HepG2 (cell line): ENCODE measurements at regions not wholly inside any gene's neighbourhood (a gene's known extent, or its start where the extent isn't known, plus 50 kb on each side); places are given as distances from the start of the nearest gene placed in this dataset.

Experiments used
- ATAC-seq: fragments of 200-7000 bp; cut with Tn5 transposase; 3 replicates; pipeline ENCODE4 v1.9.1; 2020; ENCODE audit warnings: mild to moderate bottlenecking, moderate library complexity
- BruUV-seq: library from RNA; stranded (reverse); fragments of 400-500 nt; replicated peaks from 2 replicates; lab custom pipeline; 2021; lab: Mats Ljungman, UMichigan
- CTCF ChIA-PET: fragments of 300-600 bp; formaldehyde crosslinking; extraction: SDS; loops from one replicate; lab custom pipeline; 2021; ENCODE audit warnings: low total read pairs, inconsistent platforms, low intra/inter-chr PET ratio; lab: Yijun Ruan, JAX
- POLR2A ChIA-PET: fragments of 350-600 bp; sonication (Branson Sonifier 250); formaldehyde crosslinking; loops from one replicate; lab custom pipeline; 2020; ENCODE audit warnings: antibody characterized with exemption, inconsistent platforms; lab: Yijun Ruan, JAX
- DNase-seq: peaks from one replicate; pipeline ENCODE4 v3.0.0-alpha.2; 2015; ENCODE audit warnings: low spot score
- FAIRE-seq: peaks from 3 replicates; lab custom pipeline; 2011; peaks lifted over from hg19 to GRCh38; lab: Jason Lieb, UNC
- H2AFZ ChIP-seq: one replicate; pipeline ENCODE4 v1.6.1; 2011; ENCODE audit warnings: low read length, inconsistent platforms
- H3K27ac ChIP-seq: fragments of 300-600 bp; 3 replicates; pipeline ENCODE4 v1.8.0; 2011; ENCODE audit warnings: mixed run types, mild to moderate bottlenecking, mixed read lengths, low read length, inconsistent platforms; ENCODE audit not compliant: insufficient read depth; ENCODE audit errors: extremely low read length
- H3K27me3 ChIP-seq, 2 experiments: fragments of 200-600 bp in 1 of 2; 2 replicates in 1 of 2; 3 replicates in 1 of 2; pipeline versions ENCODE4 v1.6.0 to v1.8.0; 2011; ENCODE audit warnings: low read length in 2 of 2, mild to moderate bottlenecking in 2 of 2, moderate library complexity in 2 of 2, inconsistent platforms in 1 of 2; ENCODE audit not compliant: insufficient read depth in 2 of 2, control insufficient read depth in 1 of 2
- H3K36me3 ChIP-seq, 2 experiments: fragments of 200-600 bp in 1 of 2; replicated peaks in 1 of 2; 2 replicates in 1 of 2; 3 replicates in 1 of 2; pipeline versions ENCODE4 v1.5.1 to v1.8.0; 2011; ENCODE audit warnings: low read length in 2 of 2, inconsistent platforms in 1 of 2; ENCODE audit not compliant: insufficient read depth in 2 of 2, control insufficient read depth in 1 of 2
- H3K4me1 ChIP-seq: 2 replicates; pipeline ENCODE4 v1.5.1; 2012; ENCODE audit warnings: low read length, inconsistent platforms; ENCODE audit not compliant: insufficient read depth
- H3K4me2 ChIP-seq: 2 replicates; pipeline ENCODE4 v1.6.0; 2011; ENCODE audit warnings: low read depth, low read length, inconsistent platforms
- H3K4me3 ChIP-seq, 3 experiments: fragments of 200-600 bp in 1 of 3; sonication (generic), shearing (Covaris generic) in 1 of 3; replicated peaks in 1 of 3; 2 replicates each; pipeline ENCODE4 v1.5.1; 2011 to 2016; ENCODE audit warnings: low read length in 3 of 3, inconsistent platforms in 2 of 3, low read depth in 2 of 3, mild to moderate bottlenecking in 2 of 3, control low read depth in 1 of 3, mixed read lengths in 1 of 3; ENCODE audit not compliant: insufficient read depth in 1 of 3
- H3K79me2 ChIP-seq: one replicate; pipeline ENCODE4 v1.6.1; 2011; ENCODE audit warnings: low read length, inconsistent platforms; ENCODE audit not compliant: insufficient read depth
- H3K9ac ChIP-seq: 2 replicates; pipeline ENCODE4 v1.6.0; 2011; ENCODE audit warnings: mild to moderate bottlenecking, low read depth, low read length, inconsistent platforms; ENCODE audit not compliant: insufficient read depth
- H3K9me3 ChIP-seq: 2 replicates; pipeline ENCODE4 v1.5.1; 2012; ENCODE audit warnings: mild to moderate bottlenecking, low read length
- H4K20me1 ChIP-seq: 2 replicates; pipeline ENCODE4 v1.6.0; 2011; ENCODE audit warnings: inconsistent platforms, mild to moderate bottlenecking, low read length, moderate library complexity; ENCODE audit not compliant: insufficient read depth
- ARID3A ChIP-seq: IDR thresholded peaks from 2 replicates; pipeline ENCODE4 v1.6.1; 2012; ENCODE audit warnings: low read depth, low read length, improper control_type of control experiment
- CENPT ChIP-seq: sonication (generic); formaldehyde crosslinking; IDR thresholded peaks from 2 replicates; pipeline ENCODE4 v1.8.0; 2022; ENCODE audit warnings: low read depth, mild to moderate bottlenecking, moderate library complexity, missing genetic modification reagents
- DBP ChIP-seq: sonication (generic); formaldehyde crosslinking; IDR thresholded peaks from 2 replicates; pipeline ENCODE4 v1.4.0; 2020; ENCODE audit warnings: missing genetic modification reagents; ENCODE audit errors: not compliant biosample characterization
- IKZF5 ChIP-seq: IDR thresholded peaks from 2 replicates; pipeline ENCODE4 v1.6.1; 2018; ENCODE audit warnings: missing genetic modification reagents, mild to moderate bottlenecking, missing compliant biosample characterization
- KLF16 ChIP-seq, 2 experiments: sonication (generic) in 1 of 2; formaldehyde crosslinking in 1 of 2; IDR thresholded peaks; 2 replicates each; pipeline versions ENCODE4 v1.6.1 to v1.8.0; 2016 to 2023; ENCODE audit warnings: missing genetic modification reagents in 2 of 2, missing compliant biosample characterization in 1 of 2
- MTF1 ChIP-seq: sonication (generic); formaldehyde crosslinking; IDR thresholded peaks from 2 replicates; pipeline ENCODE4 v1.5.0; 2020; ENCODE audit warnings: missing genetic modification reagents
- PATZ1 ChIP-seq: sonication (generic); formaldehyde crosslinking; IDR thresholded peaks from 2 replicates; pipeline ENCODE4 v1.4.0; 2020; ENCODE audit warnings: missing genetic modification reagents
- PITX1 ChIP-seq: sonication (generic); formaldehyde crosslinking; IDR thresholded peaks from 2 replicates; pipeline ENCODE4 v1.5.1; 2020; ENCODE audit warnings: mild to moderate bottlenecking, missing genetic modification reagents
- SATB2 ChIP-seq: sonication (generic); formaldehyde crosslinking; IDR thresholded peaks from 2 replicates; pipeline ENCODE4 v1.5.0; 2020; ENCODE audit warnings: missing genetic modification reagents
- SKI ChIP-seq: fragments of 450-650 bp; IDR thresholded peaks from one replicate; pipeline ENCODE4 v1.6.1; 2018; ENCODE audit warnings: mild to moderate bottlenecking; ENCODE audit not compliant: partially characterized antibody
- ZNF296 ChIP-seq: sonication (generic); formaldehyde crosslinking; conservative IDR thresholded peaks from 2 replicates; pipeline ENCODE4 v1.5.0; 2020; ENCODE audit warnings: mild to moderate bottlenecking, missing genetic modification reagents
- WGBS: methylation state at CpG from one replicate; pipeline ENCODE4 v1.1.6; 2017; ENCODE audit warnings: low lambda C conversion rate; 5-methylcytosine and 5-hydroxymethylcytosine counted together
- in situ Hi-C: cut with HindIII; loops from 2 replicates; pipeline ENCODE4 v1.10.0; 2017; ENCODE audit warnings: low pct_unique_long_range_greater_than_20kb; ENCODE audit not compliant: extremely low pct_ligation_motif_present
- intact Hi-C: fragments of 100-400 bp; cut with micrococcal nuclease; formaldehyde crosslinking; loops from one replicate; pipeline ENCODE4 v1.10.0; 2022; ENCODE audit not compliant: unreplicated experiment

GRCh38 chr5:96157077-96157780 lies 195.6 kb upstream of the ELL2 start:
- DNase-seq: no peak

More at GRCh38 chr5:96157077-96157780, 195.6 kb upstream of the ELL2 start:
- Histone ChIP-seq H3K79me2 (no peaks in the 10 kb centered on the region), H3K9me3 (no peaks in the 10 kb centered on the region), H3K4me1 (no peaks in the 10 kb centered on the region), H3K9ac (no peak overlapping the region), H4K20me1 (no peaks in the 10 kb centered on the region), H3K27ac (no peak overlapping the region), H3K4me2 (no peak overlapping the region), H2AFZ (no peak overlapping the region), H3K36me3 (no peaks in the 10 kb centered on the region; a peak in 1 of 5 replicates), H3K4me3 (no peak overlapping the region), H3K27me3 (no peaks in the 10 kb centered on the region)
- ChIA-PET CTCF (no interaction called here), POLR2A (no interaction called here)
- in situ Hi-C loops (no loop called here), intact Hi-C loops (no loop called here)
- 93% methylated on average over 4 of the region's 4 CpGs for WGBS
- no TSS peak for BruUV-seq
- FAIRE-seq (no peak), ATAC-seq (no peak)
- TF ChIP-seq ZNF296 (CRISPR knock-in tag) (no peak), MTF1 (no peak), KLF16 (CRISPR knock-in tag; IDR thresholded peaks at IDR 0.05) (no peak), SATB2 (CRISPR knock-in tag) (no peak), SKI (no peak), ARID3A (no peak), PITX1 (CRISPR knock-in tag) (no peak), IKZF5 (no peak), CENPT (CRISPR knock-in tag) (no peak), PATZ1 (CRISPR knock-in tag) (no peak), DBP (CRISPR knock-in tag) (no peak)
